ENCODE measurements at regions not wholly inside any gene's neighbourhood (a gene's known extent, or its start where the extent isn't known, plus 50 kb on each side); places are given as distances from the start of the nearest gene placed in this dataset.

GRCh38 chr9:27752069-27752468 is 178.8 kb upstream of the C9orf72 start:
- no peak for TF ChIP-seq CTCF (IDR thresholded peaks at IDR 0.05)
- TF ChIP-seq POLR2A (IDR thresholded peaks at IDR 0.05) = no peak
